HG03280 (cell line): ENCODE measurements at regions not wholly inside any gene's neighbourhood (a gene's known extent, or its start where the extent isn't known, plus 50 kb on each side); places are given as distances from the start of the nearest gene placed in this dataset.
"Not testable (repeated sequence)": the region's sequence is repeated elsewhere in the genome, so short reads cannot be mapped to it uniquely, and the experiment has no call there.

Source experiments
- ATAC-seq: cut with Tn5 transposase; IDR thresholded peaks from one replicate; pipeline ENCODE4 v1.9.1; 2021; ENCODE audit warnings: mild to moderate bottlenecking, moderate library complexity; ENCODE audit not compliant: unreplicated experiment

GRCh38 chr15:31724903-31725302, 305.4 kb upstream of the CHRNA7 start:
- not testable (repeated sequence) for ATAC-seq

DNA sequence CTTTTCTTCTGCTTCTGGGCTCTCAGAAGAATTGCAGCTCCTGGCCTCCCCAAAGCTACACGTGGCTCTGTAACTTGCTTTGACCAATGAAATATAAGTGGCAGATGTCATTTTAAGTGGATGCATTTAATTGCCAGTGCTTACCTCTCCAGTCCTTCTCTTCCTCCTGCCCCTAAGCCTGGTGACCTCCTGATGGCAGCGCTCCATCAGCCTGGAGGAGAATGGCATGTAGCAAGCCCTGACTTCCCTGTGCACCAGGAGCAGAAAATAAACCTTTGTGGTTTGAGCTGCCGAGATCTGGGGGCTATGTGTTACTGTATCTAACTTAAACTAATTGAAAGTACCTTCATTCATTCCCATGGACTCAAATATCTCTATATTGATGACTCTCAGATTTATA, 304.7 kb upstream of the CHRNA7 start:
- not testable (repeated sequence) for ATAC-seq

- ATAC-seq = no peak
Observed at GRCh38 chr15:31727612-31728011, 302.7 kb upstream of the CHRNA7 start.

DNA sequence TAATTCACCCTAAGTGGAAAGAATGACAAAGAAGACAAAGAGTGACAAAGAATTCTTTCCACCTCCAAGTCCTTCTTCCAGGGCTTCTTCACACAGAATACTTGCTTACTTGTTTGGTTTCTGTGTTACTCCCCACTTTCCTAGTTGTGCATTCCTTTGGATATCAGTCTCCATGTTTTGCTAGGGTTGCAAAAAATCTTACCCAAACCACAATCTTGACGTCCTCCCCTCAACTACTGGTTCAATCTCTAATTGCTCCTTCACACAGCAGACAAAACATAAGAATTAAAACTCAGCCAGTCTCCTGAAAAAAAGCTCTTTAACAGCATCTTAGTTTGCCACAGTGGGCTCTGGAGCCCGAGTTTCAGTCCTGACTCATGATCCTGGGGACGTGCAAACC, 297.6 kb upstream of the CHRNA7 start:
- ATAC-seq = no peak

DNA sequence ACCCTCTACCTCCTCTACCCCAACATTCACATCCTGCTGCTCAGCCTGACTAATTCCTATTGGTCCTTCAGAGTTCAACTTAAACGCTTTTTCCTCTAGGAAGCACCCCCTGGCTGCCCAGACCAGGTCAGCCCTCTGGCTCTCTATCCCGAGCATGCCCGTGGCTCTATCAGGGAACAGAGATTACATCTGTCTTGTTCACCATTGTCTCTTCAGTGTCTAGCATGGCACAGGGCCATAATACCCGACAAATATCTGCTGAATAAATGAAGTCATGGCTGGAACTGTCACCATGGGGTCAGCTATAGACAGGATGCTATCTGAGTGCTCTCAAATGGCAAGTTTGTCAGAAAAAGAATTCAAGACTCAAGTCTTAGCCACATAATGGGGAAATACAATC, 296.9 kb upstream of the CHRNA7 start:
- no peak for ATAC-seq

GRCh38 chr15:31740203-31740602, 290.1 kb upstream of the CHRNA7 start:
- no peak for ATAC-seq

- ATAC-seq = no peak
Observed at GRCh38 chr15:31745841-31746240, 284.5 kb upstream of the CHRNA7 start.

DNA sequence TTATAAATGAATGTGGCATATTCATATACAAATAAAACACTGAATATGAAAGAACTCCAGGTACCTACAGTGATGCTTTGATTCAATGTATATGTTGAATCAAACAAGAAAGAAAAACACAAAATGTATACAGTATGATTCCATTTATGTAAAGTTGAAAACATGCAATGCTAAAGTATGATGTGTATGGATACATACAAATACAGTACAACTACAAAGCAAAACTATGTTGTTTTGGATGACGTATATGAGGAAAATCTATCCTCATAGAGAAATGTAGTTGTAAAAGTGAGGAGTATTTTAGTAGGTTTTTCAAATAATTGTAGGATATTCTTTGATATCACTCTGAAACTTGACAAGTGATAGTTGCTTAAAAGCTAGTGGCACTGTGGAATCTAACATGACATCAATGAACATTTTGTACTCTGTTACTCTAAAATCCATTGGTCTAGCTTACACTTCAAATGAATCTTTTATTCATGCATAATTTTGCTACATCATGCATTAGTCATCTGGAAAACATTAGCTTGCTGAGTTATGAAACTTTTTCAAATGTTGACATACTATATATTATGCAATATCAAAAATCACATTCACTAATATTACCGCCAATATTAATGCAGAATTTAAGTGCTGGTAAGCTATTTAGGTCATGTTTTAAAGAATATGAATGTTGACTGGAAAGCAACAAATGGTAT, 278.1 kb upstream of the CHRNA7 start:
- no peak for ATAC-seq

DNA sequence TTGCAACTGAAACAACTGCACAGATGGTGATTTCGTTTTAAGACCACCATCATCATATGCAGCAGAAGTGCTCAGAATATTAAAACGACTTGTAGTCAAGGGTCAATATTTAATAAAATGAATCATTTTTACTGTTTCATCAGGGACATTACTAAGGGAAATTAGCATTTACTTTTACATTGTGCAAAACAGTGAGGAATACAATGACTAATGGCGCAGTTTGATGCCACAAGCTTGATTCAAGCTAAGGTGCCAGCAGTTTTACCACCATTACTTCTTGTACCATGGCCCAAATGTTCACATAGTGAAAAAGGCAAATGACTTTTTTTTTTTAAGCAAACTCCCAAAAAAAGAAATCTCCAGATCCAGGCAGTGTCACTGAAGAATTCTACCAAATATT, 277.4 kb upstream of the CHRNA7 start:
- ATAC-seq = no peak

- no peak for ATAC-seq
Observed at GRCh38 chr15:31758126-31758525, 272.2 kb upstream of the CHRNA7 start.

DNA sequence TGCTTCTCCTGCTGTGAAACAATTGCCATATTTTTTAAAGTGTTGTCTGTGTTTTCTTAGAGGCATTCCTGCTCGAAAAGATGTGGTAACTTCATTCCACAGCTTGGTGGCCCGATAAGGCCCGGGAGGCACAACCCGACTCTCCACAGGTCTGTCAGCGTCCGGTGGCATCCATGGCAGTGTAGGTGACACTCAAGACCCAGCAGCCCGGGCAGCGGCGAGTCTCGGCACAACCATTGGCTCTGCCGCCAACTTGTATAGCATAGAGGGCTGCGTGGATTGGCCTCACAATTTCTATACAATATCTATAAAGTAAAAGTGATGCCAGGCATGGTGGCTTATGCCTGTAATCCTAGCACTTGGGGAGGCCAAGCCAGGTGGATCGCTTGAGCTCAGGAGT, 262.3 kb upstream of the CHRNA7 start:
- no peak for ATAC-seq

DNA sequence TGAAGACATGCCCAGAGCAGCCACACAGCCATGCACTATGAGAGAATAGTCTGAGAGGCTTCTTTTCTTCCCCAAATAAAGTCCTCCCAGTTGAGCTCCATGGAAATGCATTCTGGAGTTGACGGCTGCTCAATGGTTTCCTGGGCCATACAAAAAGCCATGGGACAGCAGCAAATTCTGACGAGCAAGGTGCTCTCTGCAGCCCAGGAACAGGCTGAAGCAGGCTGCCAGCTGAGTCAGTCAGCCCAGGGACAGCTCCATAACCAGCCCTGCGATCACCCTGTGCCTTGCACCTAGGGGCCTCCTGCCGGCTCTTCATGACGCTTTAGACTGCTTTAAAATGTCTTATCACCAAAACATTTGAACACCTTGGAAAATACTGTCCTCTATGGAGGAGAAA, 256.3 kb upstream of the CHRNA7 start:
- no peak for ATAC-seq

GRCh38 chr15:31776039-31776438, 254.3 kb upstream of the CHRNA7 start:
- no peak for ATAC-seq

DNA sequence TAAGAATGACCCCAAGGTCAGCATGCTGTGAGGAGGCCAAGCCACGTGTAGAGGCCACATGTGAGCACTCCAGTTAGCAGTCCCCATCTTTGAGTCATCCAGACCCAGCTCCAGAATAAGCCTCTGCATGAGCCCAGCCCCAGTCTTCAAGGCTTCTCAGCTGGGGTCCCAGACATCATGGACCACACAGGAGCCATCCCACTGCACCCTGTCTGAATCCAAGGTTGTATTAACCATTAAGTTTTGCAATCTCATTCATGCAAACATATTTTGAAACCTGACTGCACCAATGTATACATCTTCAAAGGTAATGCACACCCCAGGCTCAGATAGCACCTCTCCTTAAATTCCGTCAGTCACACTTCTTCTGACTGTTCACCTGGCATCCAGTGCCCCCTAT, 249.1 kb upstream of the CHRNA7 start:
- no peak for ATAC-seq

GRCh38 chr15:31782016-31782783, 248.1 kb upstream of the CHRNA7 start:
- ATAC-seq = no peak

- ATAC-seq = no peak
Observed at GRCh38 chr15:31782951-31783350, 247.4 kb upstream of the CHRNA7 start.

DNA sequence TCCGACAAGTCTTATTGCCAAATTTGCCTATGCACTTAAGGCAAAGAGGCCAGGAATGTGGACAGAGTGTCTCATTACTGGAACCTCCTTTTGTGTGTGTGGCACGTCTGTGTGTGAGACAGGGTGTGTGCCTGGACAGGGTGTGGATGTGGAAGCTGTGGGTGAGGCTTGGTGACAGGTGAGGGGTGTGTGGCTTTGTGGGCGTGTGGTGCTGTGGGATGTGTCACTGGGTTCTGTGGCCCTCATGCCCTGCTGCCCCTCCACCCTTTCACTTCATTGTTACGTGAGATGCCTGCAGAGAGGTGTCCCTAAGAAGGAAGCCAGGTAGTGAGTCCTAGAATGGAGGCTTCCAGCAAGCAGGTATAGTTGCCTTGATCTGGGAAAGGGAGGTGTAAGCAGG, 244.0 kb upstream of the CHRNA7 start:
- no peak for ATAC-seq

- ATAC-seq = no peak
Observed at GRCh38 chr15:31788104-31788503, 242.2 kb upstream of the CHRNA7 start.

DNA sequence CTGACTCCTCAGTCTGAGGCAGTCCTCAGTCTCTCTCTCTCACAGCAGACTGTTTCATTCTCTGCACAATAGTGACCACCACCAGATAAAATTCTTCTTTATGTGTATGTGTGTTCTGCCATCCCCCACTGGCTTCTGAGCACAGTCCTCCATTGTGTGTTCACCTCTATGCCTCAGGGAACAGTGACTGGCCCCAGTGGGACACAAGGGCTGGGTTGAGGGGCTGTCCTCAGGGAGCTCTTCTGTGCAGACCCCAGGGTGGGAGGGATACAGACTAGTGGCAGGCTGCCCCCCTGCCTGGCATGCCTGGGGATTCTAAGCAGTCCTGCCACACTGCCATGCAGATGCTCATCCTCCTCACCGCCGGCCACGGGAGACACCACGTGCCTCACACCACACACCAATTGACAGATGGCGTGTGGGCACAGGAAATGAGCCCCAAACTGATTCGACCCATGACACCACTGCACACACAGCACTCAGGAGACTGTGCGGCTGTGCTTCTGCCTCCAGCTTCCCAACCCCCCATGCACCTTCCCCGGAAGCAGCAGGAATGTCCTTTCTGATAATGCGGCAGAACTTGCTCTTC, 237.6 kb upstream of the CHRNA7 start:
- no peak for ATAC-seq

DNA sequence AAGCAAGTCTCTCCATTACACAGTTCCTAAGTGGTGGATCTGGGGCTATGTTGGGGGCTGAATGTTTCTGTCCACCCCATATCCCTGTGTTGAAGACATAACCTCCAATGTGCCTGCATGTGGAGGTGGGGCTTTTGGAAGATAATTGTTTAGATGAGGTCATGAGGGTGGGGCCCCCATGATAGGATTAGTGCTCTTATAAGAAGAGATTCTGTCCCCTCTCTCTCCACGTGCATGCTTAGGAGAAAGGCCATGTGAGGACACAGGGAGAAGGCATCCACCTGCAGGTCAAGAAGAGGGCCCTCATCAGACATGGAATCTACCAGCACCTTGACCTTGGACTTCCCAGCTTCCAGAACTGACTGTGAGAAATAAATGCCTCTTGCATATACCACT, 231.0 kb upstream of the CHRNA7 start:
- ATAC-seq = no peak

DNA sequence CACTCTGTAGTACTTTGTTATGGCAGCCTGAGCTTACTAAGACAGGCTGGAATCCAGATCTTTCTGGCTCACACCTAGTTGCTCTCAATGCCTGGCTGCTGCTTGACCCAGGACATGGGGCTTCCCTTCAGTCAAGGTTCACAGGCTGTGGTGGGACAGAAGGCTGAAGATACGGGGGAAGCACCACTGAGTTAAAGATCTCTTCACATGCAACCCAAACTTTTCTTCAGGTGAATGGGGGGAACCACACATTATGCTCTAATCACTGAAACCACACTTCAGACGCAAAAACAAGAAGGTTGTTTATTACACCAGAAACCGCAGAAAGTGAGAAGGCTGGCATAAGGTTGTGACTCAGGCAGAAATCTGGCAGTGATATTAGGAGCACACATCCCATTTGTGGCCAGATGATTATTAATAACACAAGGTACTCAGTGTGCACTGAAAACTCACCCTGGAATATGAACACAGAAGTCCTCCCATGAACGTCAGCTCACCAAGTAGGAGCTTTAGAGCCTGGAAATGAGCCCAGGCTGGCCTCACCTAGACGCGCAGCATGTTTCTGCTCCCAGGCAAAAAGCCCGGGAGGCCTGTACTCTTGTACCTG, 230.5 kb upstream of the CHRNA7 start:
- ATAC-seq = peak; percentile 75

GRCh38 chr15:31801152-31801551, 229.2 kb upstream of the CHRNA7 start:
- no peak for ATAC-seq
